ENCODE measurements at regions not wholly inside any gene's neighbourhood (a gene's known extent, or its start where the extent isn't known, plus 50 kb on each side); places are given as distances from the start of the nearest gene placed in this dataset.

DNA sequence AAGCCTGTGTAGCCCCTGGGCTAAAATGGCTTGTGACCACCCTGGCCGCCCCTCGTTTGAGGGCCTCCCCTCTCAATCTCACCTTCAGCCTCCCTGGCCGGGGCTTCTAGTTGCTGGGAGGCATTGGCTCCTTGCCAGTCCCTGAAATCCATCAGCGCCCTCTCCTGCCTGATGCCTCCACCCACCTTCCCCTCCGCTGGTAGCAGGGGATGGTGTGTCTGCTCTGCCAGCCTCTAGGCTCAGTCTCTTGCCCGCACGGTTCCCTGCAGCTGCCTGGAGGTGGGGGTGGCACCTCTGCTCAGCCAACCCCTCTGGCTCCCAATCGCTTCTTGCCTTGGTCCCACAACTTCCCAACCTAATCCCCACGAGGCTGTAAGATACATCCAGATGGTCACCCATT, 167.9 kb downstream of the PHETA1 start:
- no peaks in the 10 kb centered on the region for H3F3A ChIP-seq (replicated peaks; ENCODE audit: low read depth)
- H3K4me2 ChIP-seq: no peak overlapping the region
- peak; percentile 13 to 68; a peak in 2 of 4 replicates for TF ChIP-seq CTCF (conservative IDR thresholded peaks at IDR 0.05; ENCODE audit: low read depth in 2 of 2)
- no peak for TF ChIP-seq REST (IDR thresholded peaks at IDR 0.05; ENCODE audit: unreplicated experiment)
- H2AFZ ChIP-seq: no peak overlapping the region
- H4K20me1 ChIP-seq (replicated peaks; ENCODE audit: insufficient read depth): peaks cover 2% of the 10 kb centered on the region; the same call in 1 of the 2 replicates
- H3K27me3 ChIP-seq (ENCODE audit: insufficient read depth): no peaks in the 10 kb centered on the region
- H3K4me1 ChIP-seq (ENCODE audit: insufficient read depth): no peaks in the 10 kb centered on the region
- H3K79me2 ChIP-seq (replicated peaks; ENCODE audit: insufficient read depth): no peaks in the 10 kb centered on the region
- Mint-ChIP-seq H3K27ac (no peak overlapping the region), H3K36me3 (ENCODE audit: low read depth) (no peaks in the 10 kb centered on the region), H3K27me3 (ENCODE audit: insufficient read depth, low read depth, poor library complexity) (peaks cover 10% of the 10 kb centered on the region), H3K9me3 (no peaks in the 10 kb centered on the region; the same call in 2 of the 3 replicates), H3K4me1 (peaks cover 14% of the 10 kb centered on the region), H3K4me3 (no peak overlapping the region)
- no peak overlapping the region for H3K27ac ChIP-seq (ENCODE audit: low read depth)
- DNase-seq (ENCODE audit: low spot score): peak; percentile 43
- H3K36me3 ChIP-seq (ENCODE audit: insufficient read depth): no peaks in the 10 kb centered on the region
- no peak overlapping the region for H3K4me3 ChIP-seq
- H3K9me2 ChIP-seq (ENCODE audit: insufficient read depth): no peaks in the 10 kb centered on the region
- ATAC-seq: peak; percentile 74

- H3K36me3 Mint-ChIP-seq (ENCODE audit: low read depth): no peaks in the 10 kb centered on the region
- DNase-seq (ENCODE audit: low spot score) (peak; percentile 49), ATAC-seq (peak; percentile 49)
- H3K36me3 ChIP-seq (ENCODE audit: insufficient read depth): no peaks in the 10 kb centered on the region
- H3K27me3 ChIP-seq (ENCODE audit: insufficient read depth): no peaks in the 10 kb centered on the region
- H3K27ac Mint-ChIP-seq: no peak overlapping the region
- no peaks in the 10 kb centered on the region; the same call in 2 of the 3 replicates for H3K9me3 Mint-ChIP-seq
- H3K27me3 Mint-ChIP-seq (ENCODE audit: insufficient read depth, low read depth, poor library complexity): peaks cover 10% of the 10 kb centered on the region
- TF ChIP-seq ZNF462 (CRISPR knock-in tag; IDR thresholded peaks at IDR 0.05): no peak
- TF ChIP-seq CTCF (conservative IDR thresholded peaks at IDR 0.05; ENCODE audit: low read depth in 2 of 2): 0 out of 4 replicates have a peak, but pooled peaks of 1 of the 2 experiments have one; percentile 8
- no peak overlapping the region for H2AFZ ChIP-seq
- no peaks in the 10 kb centered on the region for H3K9me2 ChIP-seq (ENCODE audit: insufficient read depth)
- no peak overlapping the region for H3K27ac ChIP-seq (ENCODE audit: low read depth)
- H3K4me1 Mint-ChIP-seq: peaks cover 41% of the 10 kb centered on the region
- H3F3A ChIP-seq (replicated peaks; ENCODE audit: low read depth): no peaks in the 10 kb centered on the region
- no peak overlapping the region for H3K4me3 ChIP-seq
- H3K4me3 Mint-ChIP-seq: no peak overlapping the region
- H3K4me1 ChIP-seq (ENCODE audit: insufficient read depth): peaks cover 17% of the 10 kb centered on the region
- H3K79me2 ChIP-seq (replicated peaks; ENCODE audit: insufficient read depth): no peaks in the 10 kb centered on the region
- H3K4me2 ChIP-seq: no peak overlapping the region
- H4K20me1 ChIP-seq (replicated peaks; ENCODE audit: insufficient read depth): peaks cover 2% of the 10 kb centered on the region; the same call in 1 of the 2 replicates
These were observed 171.4 kb downstream of the PHETA1 start for GRCh38 chr12:111197376-111197944.
